ENCODE measurements at regions not wholly inside any gene's neighbourhood (a gene's known extent, or its start where the extent isn't known, plus 50 kb on each side); places are given as distances from the start of the nearest gene placed in this dataset.

DNA sequence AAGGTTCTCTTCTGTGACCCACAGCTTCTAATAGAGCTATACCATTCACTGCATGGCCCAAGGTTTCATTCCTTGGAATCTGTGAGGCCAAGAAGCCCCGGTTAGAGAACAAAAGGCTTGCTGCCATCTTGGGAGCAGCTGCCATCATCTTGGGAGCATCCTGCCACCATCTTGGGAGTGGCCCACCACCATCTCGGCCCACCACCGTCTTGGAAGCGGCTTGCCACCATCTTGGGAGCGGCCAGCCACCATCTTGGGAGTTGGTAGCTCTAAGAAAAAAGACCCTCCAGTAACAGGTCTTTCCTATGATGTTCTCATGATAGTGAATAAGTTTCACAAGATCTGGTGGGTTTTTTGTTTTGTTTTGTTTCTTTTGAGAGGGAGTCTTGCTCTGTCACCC is 703.9 kb upstream of the ANO3 start:
- TF ChIP-seq, protein P1, sequence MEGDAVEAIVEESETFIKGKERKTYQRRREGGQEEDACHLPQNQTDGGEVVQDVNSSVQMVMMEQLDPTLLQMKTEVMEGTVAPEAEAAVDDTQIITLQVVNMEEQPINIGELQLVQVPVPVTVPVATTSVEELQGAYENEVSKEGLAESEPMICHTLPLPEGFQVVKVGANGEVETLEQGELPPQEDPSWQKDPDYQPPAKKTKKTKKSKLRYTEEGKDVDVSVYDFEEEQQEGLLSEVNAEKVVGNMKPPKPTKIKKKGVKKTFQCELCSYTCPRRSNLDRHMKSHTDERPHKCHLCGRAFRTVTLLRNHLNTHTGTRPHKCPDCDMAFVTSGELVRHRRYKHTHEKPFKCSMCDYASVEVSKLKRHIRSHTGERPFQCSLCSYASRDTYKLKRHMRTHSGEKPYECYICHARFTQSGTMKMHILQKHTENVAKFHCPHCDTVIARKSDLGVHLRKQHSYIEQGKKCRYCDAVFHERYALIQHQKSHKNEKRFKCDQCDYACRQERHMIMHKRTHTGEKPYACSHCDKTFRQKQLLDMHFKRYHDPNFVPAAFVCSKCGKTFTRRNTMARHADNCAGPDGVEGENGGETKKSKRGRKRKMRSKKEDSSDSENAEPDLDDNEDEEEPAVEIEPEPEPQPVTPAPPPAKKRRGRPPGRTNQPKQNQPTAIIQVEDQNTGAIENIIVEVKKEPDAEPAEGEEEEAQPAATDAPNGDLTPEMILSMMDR (IDR thresholded peaks at IDR 0.05): no peak
- no peak for TF ChIP-seq POLR2A (IDR thresholded peaks at IDR 0.05; ENCODE audit: low read depth)
- no peak for TF ChIP-seq POLR2AphosphoS5 (IDR thresholded peaks at IDR 0.05)
